MM.1S (cell line): ENCODE measurements at regions not wholly inside any gene's neighbourhood (a gene's known extent, or its start where the extent isn't known, plus 50 kb on each side); places are given as distances from the start of the nearest gene placed in this dataset.

Source experiments
- DNase-seq: peaks from one replicate; pipeline ENCODE4 v3.0.0-alpha.2; 2015
- H2AFZ ChIP-seq: fragments of 300-600 bp; sonication (generic); 2 replicates; pipeline ENCODE4 v1.6.0; 2016; ENCODE audit warnings: antibody characterized with exemption, low read length
- H3F3A ChIP-seq: fragments of 300-600 bp; sonication (generic); 2 replicates; pipeline ENCODE4 v1.6.1; 2016; ENCODE audit warnings: mild to moderate bottlenecking, antibody characterized with exemption, low read length, moderate library complexity, mixed read lengths; ENCODE audit not compliant: insufficient read depth
- H3K27ac ChIP-seq: fragments of 300-600 bp; sonication (generic); 2 replicates; pipeline ENCODE4 v1.5.1; 2016; ENCODE audit warnings: mild to moderate bottlenecking, low read length
- H3K27me3 ChIP-seq: fragments of 300-600 bp; sonication (generic); replicated peaks from 2 replicates; pipeline ENCODE4 v1.6.0; 2016; ENCODE audit warnings: low read length; ENCODE audit not compliant: insufficient read depth
- H3K36me3 ChIP-seq: fragments of 300-600 bp; sonication (generic); replicated peaks from 2 replicates; pipeline ENCODE4 v1.6.1; 2016; ENCODE audit warnings: mild to moderate bottlenecking, low read length, mixed read lengths; ENCODE audit not compliant: insufficient read depth
- H3K4me1 ChIP-seq: fragments of 300-600 bp; sonication (generic); 2 replicates; pipeline ENCODE4 v1.6.1; 2016; ENCODE audit warnings: low read length, mixed read lengths
- H3K4me2 ChIP-seq: fragments of 300-600 bp; sonication (generic); 2 replicates; pipeline ENCODE4 v1.6.0; 2016; ENCODE audit warnings: low read depth, low read length
- H3K4me3 ChIP-seq: fragments of 300-600 bp; sonication (generic); 2 replicates; pipeline ENCODE4 v1.5.1; 2016; ENCODE audit warnings: low read length, mixed read lengths
- H3K79me2 ChIP-seq: fragments of 300-600 bp; sonication (generic); 2 replicates; pipeline ENCODE4 v1.6.1; 2016; ENCODE audit warnings: mixed run types, low read length, mixed read lengths
- H3K9ac ChIP-seq: fragments of 300-600 bp; sonication (generic); 2 replicates; pipeline ENCODE4 v1.6.1; 2016; ENCODE audit warnings: low read length, mixed read lengths
- H3K9me2 ChIP-seq: fragments of 300-600 bp; sonication (generic); replicated peaks from 2 replicates; pipeline ENCODE4 v1.6.1; 2016; ENCODE audit warnings: mild to moderate bottlenecking, low read length, mixed read lengths; ENCODE audit not compliant: insufficient read depth
- H3K9me3 ChIP-seq: fragments of 300-600 bp; sonication (generic); replicated peaks from 2 replicates; pipeline ENCODE4 v1.6.1; 2016; ENCODE audit warnings: mild to moderate bottlenecking, low read length, mixed read lengths; ENCODE audit not compliant: insufficient read depth
- H4K20me1 ChIP-seq: fragments of 300-600 bp; sonication (generic); 2 replicates; pipeline ENCODE4 v1.6.1; 2016; ENCODE audit warnings: mild to moderate bottlenecking, low read length, moderate library complexity, mixed read lengths; ENCODE audit not compliant: insufficient read depth
- EZH2 ChIP-seq: fragments of 300-600 bp; sonication (generic); optimal IDR thresholded peaks from 2 replicates; pipeline ENCODE3; 2017; ENCODE audit warnings: low read depth, mild to moderate bottlenecking, antibody characterized with exemption, low read length, mixed read lengths
- EZH2phosphoT487 ChIP-seq: fragments of 300-600 bp; sonication (generic); IDR thresholded peaks from 2 replicates; pipeline ENCODE4 v1.6.1; 2018; ENCODE audit warnings: antibody characterized with exemption, low read length
- TF ChIP-seq, protein P1 (sequence below): fragments of 300-600 bp; sonication (generic); IDR thresholded peaks from 2 replicates; pipeline ENCODE4 v1.5.1; 2016; ENCODE audit warnings: antibody characterized with exemption, low read length, mixed read lengths

DNA sequence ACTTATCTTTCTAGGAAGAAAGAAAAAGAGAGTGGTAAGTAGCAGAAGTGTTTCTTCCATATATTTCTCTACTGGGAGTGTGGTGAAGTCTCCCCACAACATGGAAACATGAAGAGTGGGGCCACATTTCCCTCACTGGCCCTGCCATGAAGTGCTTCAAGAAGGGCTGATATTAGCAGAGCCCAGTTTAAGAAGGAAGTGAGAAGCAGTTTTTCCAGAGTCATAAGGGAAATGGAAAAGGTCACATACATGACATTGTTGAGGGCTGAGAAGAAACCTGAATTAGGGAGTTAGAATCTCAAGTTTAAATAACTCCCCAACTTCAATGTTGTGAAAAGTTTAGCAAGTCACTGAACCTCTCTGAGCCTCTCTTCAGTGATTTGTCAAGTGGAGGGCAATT, 171.9 kb upstream of the RBPJ start:
- TF ChIP-seq, protein P1, sequence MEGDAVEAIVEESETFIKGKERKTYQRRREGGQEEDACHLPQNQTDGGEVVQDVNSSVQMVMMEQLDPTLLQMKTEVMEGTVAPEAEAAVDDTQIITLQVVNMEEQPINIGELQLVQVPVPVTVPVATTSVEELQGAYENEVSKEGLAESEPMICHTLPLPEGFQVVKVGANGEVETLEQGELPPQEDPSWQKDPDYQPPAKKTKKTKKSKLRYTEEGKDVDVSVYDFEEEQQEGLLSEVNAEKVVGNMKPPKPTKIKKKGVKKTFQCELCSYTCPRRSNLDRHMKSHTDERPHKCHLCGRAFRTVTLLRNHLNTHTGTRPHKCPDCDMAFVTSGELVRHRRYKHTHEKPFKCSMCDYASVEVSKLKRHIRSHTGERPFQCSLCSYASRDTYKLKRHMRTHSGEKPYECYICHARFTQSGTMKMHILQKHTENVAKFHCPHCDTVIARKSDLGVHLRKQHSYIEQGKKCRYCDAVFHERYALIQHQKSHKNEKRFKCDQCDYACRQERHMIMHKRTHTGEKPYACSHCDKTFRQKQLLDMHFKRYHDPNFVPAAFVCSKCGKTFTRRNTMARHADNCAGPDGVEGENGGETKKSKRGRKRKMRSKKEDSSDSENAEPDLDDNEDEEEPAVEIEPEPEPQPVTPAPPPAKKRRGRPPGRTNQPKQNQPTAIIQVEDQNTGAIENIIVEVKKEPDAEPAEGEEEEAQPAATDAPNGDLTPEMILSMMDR: no peak
- TF ChIP-seq EZH2phosphoT487 (no peak), EZH2 (no peak)
- Histone ChIP-seq H3K4me3 (no peak overlapping the region), H2AFZ (no peak overlapping the region), H4K20me1 (no peaks in the 10 kb centered on the region), H3K9me2 (no peaks in the 10 kb centered on the region), H3K27me3 (no peaks in the 10 kb centered on the region), H3K27ac (no peak overlapping the region), H3K36me3 (no peaks in the 10 kb centered on the region), H3K4me1 (no peaks in the 10 kb centered on the region), H3K79me2 (no peaks in the 10 kb centered on the region), H3K9ac (no peak overlapping the region), H3K4me2 (no peak overlapping the region), H3K9me3 (no peaks in the 10 kb centered on the region), H3F3A (no peaks in the 10 kb centered on the region)
- no peak for DNase-seq

DNA sequence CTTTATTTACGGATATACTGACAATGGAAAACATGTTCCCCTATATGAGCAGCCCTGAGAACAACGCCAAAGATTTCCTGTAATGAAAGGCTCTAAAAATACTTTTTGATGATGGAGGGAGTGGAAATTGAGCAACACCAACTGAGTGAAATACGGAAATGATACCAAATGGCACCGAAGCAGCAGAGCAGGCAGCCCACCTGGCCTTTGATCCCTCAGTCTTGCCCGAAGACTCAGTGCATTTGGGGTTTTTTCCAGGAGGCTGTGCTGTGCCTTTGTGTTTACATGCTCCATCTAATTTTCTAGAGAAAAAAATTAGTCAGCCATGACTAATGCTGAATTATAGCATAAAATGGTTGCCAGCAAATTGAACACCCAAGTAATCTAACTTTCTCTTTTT, 169.9 kb upstream of the RBPJ start:
- Histone ChIP-seq H3K4me3 (no peak overlapping the region), H3K9me2 (no peaks in the 10 kb centered on the region), H4K20me1 (no peaks in the 10 kb centered on the region), H3K27me3 (no peaks in the 10 kb centered on the region), H3F3A (no peaks in the 10 kb centered on the region), H3K36me3 (no peaks in the 10 kb centered on the region), H3K4me1 (no peaks in the 10 kb centered on the region), H3K79me2 (no peaks in the 10 kb centered on the region), H3K4me2 (no peak overlapping the region), H3K9me3 (no peaks in the 10 kb centered on the region), H2AFZ (no peak overlapping the region), H3K27ac (no peak overlapping the region), H3K9ac (no peak overlapping the region)
- no peak for DNase-seq
- TF ChIP-seq EZH2phosphoT487: no peak
- TF ChIP-seq, protein P1: no peak
- no peak for TF ChIP-seq EZH2

GRCh38 chr4:26151615-26152014, 169.2 kb upstream of the RBPJ start:
- Histone ChIP-seq H4K20me1 (no peaks in the 10 kb centered on the region), H3K27me3 (no peaks in the 10 kb centered on the region), H3K4me3 (no peak overlapping the region), H3K27ac (no peak overlapping the region), H3K4me1 (no peaks in the 10 kb centered on the region), H3K79me2 (no peaks in the 10 kb centered on the region), H3K4me2 (no peak overlapping the region), H3K9ac (no peak overlapping the region), H3K9me2 (no peaks in the 10 kb centered on the region), H3K9me3 (no peaks in the 10 kb centered on the region), H3K36me3 (no peaks in the 10 kb centered on the region), H2AFZ (no peak overlapping the region), H3F3A (no peaks in the 10 kb centered on the region)
- DNase-seq: no peak
- no peak for TF ChIP-seq EZH2phosphoT487
- TF ChIP-seq EZH2: no peak
- TF ChIP-seq, protein P1: no peak
